Prostate gland (tissue), 2 donors: ENCODE measurements at regions not wholly inside any gene's neighbourhood (a gene's known extent, or its start where the extent isn't known, plus 50 kb on each side); places are given as distances from the start of the nearest gene placed in this dataset.

Experiments used
- DNase-seq: peaks from one replicate; pipeline ENCODE4 v3.0.0-alpha.2; 2019; ENCODE audit warnings: low spot score
- H3K27ac ChIP-seq, 2 donors: fragments of 200-600 bp; sonication (generic); 2 replicates each; pipeline ENCODE4 v1.5.1; 2017 to 2019
- H3K27me3 ChIP-seq: fragments of 200-600 bp; sonication (generic); replicated peaks from 2 replicates; pipeline ENCODE4 v1.5.1; 2019; ENCODE audit not compliant: insufficient read depth
- H3K36me3 ChIP-seq, 2 donors: fragments of 200-600 bp; sonication (generic); 1 replicate in 1 of 2; 2 replicates in 1 of 2; pipeline versions ENCODE4 v1.5.1 to v1.8.1; 2017 to 2019
- H3K4me1 ChIP-seq: fragments of 200-600 bp; sonication (generic); replicated peaks from 2 replicates; pipeline ENCODE4 v1.5.1; 2019
- H3K4me3 ChIP-seq, 2 donors: fragments of 200-600 bp; sonication (generic); 2 replicates each; pipeline ENCODE4 v1.5.1; 2017 to 2019
- H3K9me3 ChIP-seq: fragments of 200-600 bp; sonication (generic); 2 replicates; pipeline ENCODE4 v1.5.1; 2017
- CTCF ChIP-seq, 4 experiments: fragments of 200-600 bp in 2 of 4; fragments of 450-650 bp in 2 of 4; sonication (generic) in 2 of 4; IDR thresholded peaks; 1 replicate in 3 of 4; 2 replicates in 1 of 4; pipeline ENCODE4 v1.5.1; 2016 to 2019; ENCODE audit warnings: antibody characterized with exemption in 4 of 4, mild to moderate bottlenecking in 2 of 4, moderate library complexity in 2 of 4
- POLR2A ChIP-seq: fragments of 450-650 bp; IDR thresholded peaks from one replicate; pipeline ENCODE4 v1.6.1; 2016; ENCODE audit warnings: antibody characterized with exemption, mild to moderate bottlenecking
- POLR2AphosphoS5 ChIP-seq: sonication (generic); formaldehyde crosslinking; IDR thresholded peaks from one replicate; pipeline ENCODE4 v1.6.1; 2017; ENCODE audit warnings: antibody characterized with exemption
- WGBS: methylation state at CpG from one replicate; pipeline ENCODE4 v1.1.5; 2018; 5-methylcytosine and 5-hydroxymethylcytosine counted together
- intact Hi-C: fragments of 100-400 bp; cut with DNase I; formaldehyde crosslinking; loops from one replicate; pipeline ENCODE4 v1.14.2; 2022

- no peak overlapping the region for H3K27ac ChIP-seq
- H3K27me3 ChIP-seq, result no peaks in the 10 kb centered on the region
- whole genome bisulfite sequencing, result 84% methylated on average over 2 of the region's 2 CpGs
- DNase-seq, result no peak
- no peaks in the 10 kb centered on the region for H3K9me3 ChIP-seq
- H3K4me1 ChIP-seq, result no peaks in the 10 kb centered on the region
- H3K4me3 ChIP-seq, result no peak overlapping the region
- TF ChIP-seq POLR2AphosphoS5 (no peak), POLR2A (no peak), CTCF (IDR thresholded peaks at IDR 0.05) (no peak)
- no peaks in the 10 kb centered on the region for H3K36me3 ChIP-seq
- intact Hi-C loops, result no loop called here
Observed at GRCh38 chr7:26070290-26070689, 81.7 kb upstream of the NFE2L3 start.

- Histone ChIP-seq H3K36me3 (no peaks in the 10 kb centered on the region), H3K9me3 (no peaks in the 10 kb centered on the region), H3K4me1 (no peaks in the 10 kb centered on the region), H3K4me3 (no peak overlapping the region), H3K27ac (no peak overlapping the region), H3K27me3 (no peaks in the 10 kb centered on the region)
- WGBS, result 75% methylated on average over 4 of the region's 4 CpGs
- intact Hi-C loops, result no loop called here
- TF ChIP-seq POLR2A, result no peak
- no peak for TF ChIP-seq POLR2AphosphoS5
- TF ChIP-seq CTCF (IDR thresholded peaks at IDR 0.05), result no peak
- no peak for DNase-seq
Observed at GRCh38 chr7:26071622-26072456, 80.2 kb upstream of the NFE2L3 start.

- no peaks in the 10 kb centered on the region for H3K9me3 ChIP-seq
- H3K36me3 ChIP-seq, result no peaks in the 10 kb centered on the region
- intact Hi-C loops, result no loop called here
- TF ChIP-seq POLR2AphosphoS5, result no peak
- TF ChIP-seq CTCF (IDR thresholded peaks at IDR 0.05), result no peak
- TF ChIP-seq POLR2A, result no peak
- no peak overlapping the region for H3K27ac ChIP-seq
- H3K4me1 ChIP-seq, result no peaks in the 10 kb centered on the region
- no peak for DNase-seq
- WGBS, result 79% methylated on average over 4 of the region's 4 CpGs
- H3K4me3 ChIP-seq, result no peak overlapping the region
- no peaks in the 10 kb centered on the region for H3K27me3 ChIP-seq
Observed at GRCh38 chr7:26073041-26073440, 79.0 kb upstream of the NFE2L3 start.

- Histone ChIP-seq H3K4me3 (no peak overlapping the region), H3K4me1 (no peaks in the 10 kb centered on the region), H3K36me3 (no peaks in the 10 kb centered on the region), H3K9me3 (no peaks in the 10 kb centered on the region), H3K27ac (no peak overlapping the region), H3K27me3 (no peaks in the 10 kb centered on the region)
- no peak for DNase-seq
- WGBS, result 90% methylated on average over 4 of the region's 4 CpGs
- TF ChIP-seq CTCF (IDR thresholded peaks at IDR 0.05), result no peak
- TF ChIP-seq POLR2A, result no peak
- TF ChIP-seq POLR2AphosphoS5, result no peak
- intact Hi-C loops, result no loop called here
Observed at GRCh38 chr7:26074919-26075318, 77.1 kb upstream of the NFE2L3 start.

- intact Hi-C loops, result no loop called here
- H3K36me3 ChIP-seq, result no peaks in the 10 kb centered on the region
- no peak for DNase-seq
- no peak for TF ChIP-seq CTCF (IDR thresholded peaks at IDR 0.05)
- no peak for TF ChIP-seq POLR2A
- TF ChIP-seq POLR2AphosphoS5, result no peak
- peaks cover 3% of the 10 kb centered on the region for H3K27me3 ChIP-seq
- H3K4me1 ChIP-seq, result no peaks in the 10 kb centered on the region
- H3K27ac ChIP-seq, result no peak overlapping the region
- H3K4me3 ChIP-seq, result no peak overlapping the region
- 96% methylated on average over 6 of the region's 6 CpGs for WGBS
- H3K9me3 ChIP-seq, result no peaks in the 10 kb centered on the region
Observed at GRCh38 chr7:26076691-26077090, 75.3 kb upstream of the NFE2L3 start.
